GM21723 (cell line): ENCODE measurements at regions not wholly inside any gene's neighbourhood (a gene's known extent, or its start where the extent isn't known, plus 50 kb on each side); places are given as distances from the start of the nearest gene placed in this dataset.

Experiments used
- ATAC-seq: cut with Tn5 transposase; IDR thresholded peaks from one replicate; pipeline ENCODE4 v1.9.1; 2021; ENCODE audit warnings: mild to moderate bottlenecking, moderate library complexity; ENCODE audit not compliant: unreplicated experiment

DNA sequence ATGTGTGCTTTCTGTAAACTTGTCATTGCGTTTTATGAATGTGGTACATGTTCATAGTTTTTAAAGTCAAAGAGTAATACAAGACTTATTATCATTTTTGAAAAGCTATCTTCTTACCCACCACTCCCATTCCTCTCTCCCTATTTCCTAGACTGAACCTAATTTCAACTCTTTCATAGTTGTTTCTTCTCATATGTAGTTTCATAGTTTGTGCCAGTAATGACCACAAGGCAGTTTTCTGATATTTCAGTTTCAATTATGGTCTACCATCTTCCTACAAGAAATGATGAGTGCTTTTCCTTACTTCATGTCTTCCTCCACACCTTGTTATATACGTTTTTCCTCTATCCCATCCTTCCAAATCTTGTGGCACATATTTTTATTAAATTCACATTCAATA lies 445.0 kb upstream of the GOLIM4 start:
- no peak for ATAC-seq

DNA sequence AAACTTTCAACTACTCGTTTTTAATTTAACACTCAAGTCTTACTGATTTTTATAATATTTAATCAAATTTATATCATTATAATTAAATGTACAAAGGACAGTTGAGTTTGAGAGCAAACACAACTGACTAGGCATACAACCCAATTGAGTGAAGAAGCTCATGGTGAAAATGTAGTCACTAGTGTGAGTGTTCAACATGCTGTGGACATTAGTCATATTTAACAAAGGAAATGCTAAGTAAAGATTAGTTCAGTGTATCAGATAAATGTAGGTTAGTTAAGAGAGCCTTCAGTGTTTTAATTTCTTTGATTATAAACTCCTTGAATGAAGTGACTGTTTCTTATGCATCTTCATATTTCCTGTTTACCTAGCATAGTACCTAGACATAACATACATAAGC lies 444.2 kb upstream of the GOLIM4 start:
- no peak for ATAC-seq

DNA sequence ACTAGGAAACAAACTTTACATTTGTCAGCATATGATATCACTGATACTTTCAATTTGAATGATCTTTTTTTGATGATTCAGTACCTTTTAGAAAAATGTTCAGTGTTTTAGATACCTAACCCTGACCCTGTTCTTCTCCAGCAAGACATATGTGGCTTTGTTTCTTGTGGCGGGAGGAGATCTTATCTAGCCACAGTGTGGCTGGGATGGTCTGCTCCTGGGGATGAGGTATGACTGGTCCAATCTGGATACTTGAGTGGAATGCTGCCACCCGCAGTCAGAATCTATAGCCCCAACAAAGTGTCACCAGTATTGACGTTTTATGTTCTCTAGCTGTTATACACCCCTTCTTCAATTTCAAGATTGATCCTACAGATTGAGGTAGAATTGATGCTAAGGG lies 439.0 kb upstream of the GOLIM4 start:
- no peak for ATAC-seq

DNA sequence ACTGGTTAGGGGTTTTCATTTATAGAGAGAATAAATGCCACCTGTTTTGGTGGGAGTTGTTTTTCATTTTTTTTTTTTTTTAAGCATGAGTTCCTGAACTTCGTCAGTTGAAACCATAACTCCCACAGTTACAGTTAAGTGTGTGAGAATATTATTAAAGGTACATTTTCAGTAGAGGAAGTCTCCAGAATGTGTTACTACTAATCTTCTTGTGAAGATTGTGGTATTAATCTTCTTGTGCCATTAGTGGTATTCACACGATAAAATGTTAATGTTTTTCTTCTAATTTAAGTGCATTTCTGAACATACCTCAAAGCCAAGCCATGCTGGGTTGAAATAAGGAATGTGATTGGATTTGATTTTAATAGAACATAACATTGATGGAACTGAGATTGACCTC lies 437.9 kb upstream of the GOLIM4 start:
- no peak for ATAC-seq

DNA sequence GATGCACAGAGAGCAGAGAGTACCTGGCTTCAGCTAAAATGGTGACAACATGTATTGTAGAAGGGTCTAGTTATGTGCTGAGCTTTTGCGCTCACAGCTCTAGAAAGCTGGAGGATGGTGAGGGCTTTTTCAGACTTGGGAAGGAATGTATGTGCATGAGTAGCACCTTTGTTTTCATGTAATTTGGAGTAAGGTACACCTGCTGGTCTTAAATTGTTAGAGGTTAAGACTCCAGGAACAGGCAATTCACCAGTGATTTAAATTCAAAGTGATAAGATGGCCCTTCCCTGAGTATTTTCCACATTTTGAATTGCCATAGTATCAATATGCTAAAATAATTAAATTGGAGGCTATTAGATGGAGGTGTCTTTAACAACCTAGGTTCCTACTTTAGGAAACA lies 436.4 kb upstream of the GOLIM4 start:
- no peak for ATAC-seq

DNA sequence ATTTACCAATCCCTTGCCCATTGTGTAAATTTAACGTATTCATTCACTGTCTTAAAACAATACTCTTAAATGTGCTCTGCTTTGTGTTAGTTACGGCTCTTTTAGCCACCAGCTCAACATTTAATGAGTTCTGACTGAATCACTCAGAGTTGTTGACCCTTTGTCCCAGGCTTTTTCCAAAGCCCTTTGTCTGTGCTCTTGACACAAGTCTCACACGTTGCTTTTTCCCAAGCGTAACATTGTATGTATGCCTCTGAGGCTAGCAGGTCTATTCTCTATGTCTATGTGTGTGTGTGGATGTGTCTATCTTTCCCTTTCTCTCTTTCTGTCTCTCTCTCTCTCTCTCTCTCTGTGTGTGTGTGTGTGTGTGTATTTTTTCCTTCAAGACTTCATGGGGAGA lies 435.4 kb upstream of the GOLIM4 start:
- ATAC-seq, result no peak

DNA sequence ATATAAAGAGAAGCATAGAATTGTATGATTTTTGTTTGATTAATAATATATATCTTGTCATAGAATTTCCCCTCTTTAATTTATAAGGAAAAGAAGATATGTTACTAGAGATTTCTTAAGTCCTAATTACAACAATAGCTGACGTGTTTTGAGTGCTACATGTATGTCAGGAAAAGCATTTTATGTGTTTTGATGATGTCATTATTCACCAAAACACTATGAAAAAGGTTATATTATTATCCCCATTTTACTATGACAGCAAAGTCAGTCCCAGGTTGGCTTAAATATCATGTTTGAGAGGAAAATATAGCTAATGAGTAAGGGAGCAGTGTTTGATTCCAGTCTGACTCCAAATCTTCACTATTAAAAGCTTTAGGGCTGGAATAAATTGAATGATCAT lies 428.4 kb upstream of the GOLIM4 start:
- ATAC-seq, result no peak

DNA sequence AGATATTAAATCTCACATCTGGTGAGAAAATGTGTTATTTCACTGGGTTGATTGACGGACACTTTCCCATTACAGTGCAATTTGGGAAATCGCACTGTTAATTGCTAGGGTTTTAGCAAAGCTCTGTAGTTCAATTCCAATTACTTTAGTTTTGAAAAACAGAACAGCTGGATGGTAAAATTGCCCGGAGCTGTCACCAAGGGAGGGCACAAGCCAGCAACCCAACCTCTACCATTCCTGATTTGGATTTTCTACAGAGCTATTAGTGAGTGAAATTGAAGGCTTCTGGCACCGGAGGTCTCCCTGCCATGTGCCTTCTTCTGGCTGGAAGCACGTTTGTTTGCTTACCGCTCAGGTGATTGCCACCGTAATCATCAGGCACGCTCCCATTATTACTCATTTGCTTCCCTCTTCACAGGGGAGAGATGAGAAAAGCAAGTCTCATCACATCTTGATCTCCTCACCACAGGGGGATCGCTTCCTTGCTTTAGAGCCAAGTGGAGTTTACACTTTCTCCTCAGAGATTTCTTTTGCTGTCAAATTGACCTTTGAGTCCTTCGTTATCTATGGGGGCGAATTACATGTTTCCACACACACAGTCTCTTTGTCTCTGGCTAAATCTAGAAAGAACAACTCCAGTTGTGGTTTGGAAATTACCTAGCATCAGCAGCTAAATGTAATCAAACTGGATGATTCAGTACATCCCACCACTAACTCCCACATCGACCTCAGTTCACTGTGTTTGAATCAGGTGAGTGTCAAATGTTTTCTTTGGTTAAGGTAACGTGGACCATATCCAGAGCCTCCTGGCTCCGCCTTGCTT lies 421.7 kb upstream of the GOLIM4 start:
- ATAC-seq, result no peak

DNA sequence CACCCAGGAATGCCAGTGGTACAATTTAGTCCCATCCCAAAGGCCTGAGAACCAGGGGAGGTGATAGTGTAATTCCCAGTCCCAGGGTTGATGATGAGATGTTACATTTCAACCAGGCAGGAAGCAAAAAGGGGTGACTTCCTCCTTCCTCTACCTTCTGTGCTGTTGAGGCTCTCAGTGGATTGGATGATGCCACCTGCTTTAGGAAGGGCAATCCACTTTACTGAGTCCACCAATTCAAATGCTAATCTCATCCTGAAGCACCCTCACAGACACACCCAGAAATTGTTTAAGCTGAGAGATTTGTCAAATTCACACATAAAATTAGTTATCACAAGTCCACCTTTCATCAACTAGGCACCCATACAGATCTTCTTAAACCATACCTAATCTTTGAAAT lies 418.5 kb upstream of the GOLIM4 start:
- ATAC-seq, result no peak

DNA sequence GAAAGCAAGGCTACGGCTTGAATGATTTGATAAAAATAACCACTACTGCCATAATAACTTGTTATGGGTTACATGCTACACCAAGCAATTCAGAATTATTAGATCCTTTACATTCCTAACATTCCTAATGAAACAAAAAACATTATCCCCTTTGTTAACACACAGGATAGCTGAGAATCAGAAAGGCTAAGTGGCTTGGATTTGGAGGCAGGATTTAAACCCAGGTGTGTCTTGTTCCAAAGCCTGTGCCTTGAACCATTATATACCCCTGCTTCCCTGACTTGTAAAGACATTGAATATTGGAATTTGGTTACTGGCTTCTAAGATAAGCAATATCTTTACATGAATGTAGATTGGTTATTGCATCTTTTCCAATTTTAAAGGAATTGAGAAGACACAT lies 417.1 kb upstream of the GOLIM4 start:
- no peak for ATAC-seq

DNA sequence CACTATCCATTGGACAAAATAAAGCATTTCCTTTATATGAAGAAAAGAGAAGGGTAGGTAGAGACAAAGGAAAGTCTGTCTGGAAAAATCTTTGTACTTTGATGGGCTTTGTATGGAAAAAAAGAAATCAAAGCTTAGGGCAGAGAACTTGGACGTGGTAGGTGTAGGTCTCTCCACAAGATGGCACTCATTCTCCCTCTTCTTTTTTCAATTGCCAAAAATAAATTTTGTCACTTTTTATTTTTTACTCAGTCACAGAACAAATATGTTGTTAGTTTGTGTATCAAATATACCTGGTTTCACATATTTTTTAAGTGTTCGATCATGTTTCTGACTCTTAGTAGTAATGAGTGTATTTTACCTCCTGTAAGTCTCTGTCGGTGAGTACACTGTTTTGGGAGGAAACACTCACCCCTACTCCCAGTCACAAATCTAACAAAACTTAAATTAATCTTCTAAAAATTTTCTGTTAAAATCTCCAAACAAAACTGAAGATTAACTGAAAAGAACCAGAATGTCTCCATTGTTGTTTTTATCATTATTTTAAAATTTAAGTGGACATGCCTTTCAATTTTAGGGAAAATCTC lies 415.8 kb upstream of the GOLIM4 start:
- no peak for ATAC-seq

DNA sequence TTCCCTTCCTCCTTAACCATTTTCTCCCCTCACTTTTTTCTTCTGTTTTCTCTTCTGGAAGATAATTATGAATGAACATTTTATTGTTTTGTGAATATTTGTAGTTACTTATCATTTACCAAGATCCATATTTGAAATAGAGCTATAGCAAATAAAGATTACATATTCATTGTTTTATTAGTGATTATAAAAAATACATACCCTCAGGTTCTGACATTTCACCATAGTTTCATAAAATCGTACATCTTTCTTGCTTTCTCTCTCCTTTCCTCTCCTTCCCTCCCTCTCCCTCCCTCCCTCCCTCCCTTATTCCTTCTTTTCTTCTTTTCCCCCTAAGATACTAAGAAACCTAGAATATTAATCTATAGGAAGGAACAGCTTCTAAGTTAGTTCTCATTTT lies 410.9 kb upstream of the GOLIM4 start:
- ATAC-seq, result no peak

DNA sequence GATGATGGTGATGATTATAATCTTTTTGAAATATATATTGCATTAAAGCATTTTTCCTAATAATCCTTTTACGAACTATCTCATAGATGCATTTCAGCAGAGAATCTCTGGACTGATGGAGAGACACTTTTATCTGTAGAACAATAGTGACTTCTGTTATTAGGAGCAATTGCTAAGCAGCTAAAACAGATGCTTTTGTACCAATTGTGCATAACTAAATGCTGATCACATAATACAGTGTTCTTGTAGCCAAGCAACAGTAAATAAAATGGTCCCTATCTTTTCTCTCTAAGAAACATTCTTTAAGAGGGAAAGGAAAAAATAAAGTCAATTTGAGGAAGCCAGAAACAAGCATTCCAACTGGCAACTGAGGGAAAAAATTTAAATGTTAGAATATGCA lies 405.8 kb upstream of the GOLIM4 start:
- no peak for ATAC-seq

DNA sequence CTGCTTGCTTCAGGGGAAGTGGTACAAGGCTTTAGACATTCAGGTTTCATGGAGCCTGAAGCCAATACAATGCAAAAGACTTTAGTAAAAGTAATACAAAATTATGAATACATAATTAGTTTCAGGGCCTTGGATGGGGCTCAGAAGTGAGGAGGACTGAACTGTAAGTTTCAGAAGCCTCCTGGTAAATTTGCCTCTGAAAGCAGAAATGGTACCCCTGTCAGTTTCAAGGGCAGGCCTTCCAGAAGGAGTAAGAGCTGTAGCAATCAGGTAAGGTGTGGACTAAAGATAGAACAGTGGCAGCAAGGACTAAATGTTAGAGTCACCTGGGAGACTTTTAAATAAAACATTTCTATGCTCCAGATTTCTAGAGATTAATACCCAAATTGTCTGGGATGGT lies 402.5 kb upstream of the GOLIM4 start:
- ATAC-seq, result no peak

DNA sequence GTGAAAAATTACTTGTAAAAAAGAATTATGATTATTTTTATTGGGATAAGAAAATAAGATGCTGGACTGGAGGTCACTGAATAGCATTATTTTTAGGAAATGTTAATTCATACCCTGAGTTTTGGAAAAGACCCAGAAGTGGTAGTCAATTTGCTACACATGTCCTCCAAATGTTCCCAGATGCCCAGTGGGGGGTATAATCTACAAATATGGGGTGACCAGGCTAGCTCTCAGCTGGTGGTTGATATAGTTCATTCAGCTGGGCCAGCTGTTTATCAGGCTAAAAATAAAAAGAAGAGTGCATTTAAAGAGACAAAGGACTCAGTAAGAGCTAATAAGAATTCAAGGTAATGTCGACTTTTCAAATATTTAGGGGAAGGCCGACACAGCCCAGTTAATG lies 402.0 kb upstream of the GOLIM4 start:
- ATAC-seq, result no peak

DNA sequence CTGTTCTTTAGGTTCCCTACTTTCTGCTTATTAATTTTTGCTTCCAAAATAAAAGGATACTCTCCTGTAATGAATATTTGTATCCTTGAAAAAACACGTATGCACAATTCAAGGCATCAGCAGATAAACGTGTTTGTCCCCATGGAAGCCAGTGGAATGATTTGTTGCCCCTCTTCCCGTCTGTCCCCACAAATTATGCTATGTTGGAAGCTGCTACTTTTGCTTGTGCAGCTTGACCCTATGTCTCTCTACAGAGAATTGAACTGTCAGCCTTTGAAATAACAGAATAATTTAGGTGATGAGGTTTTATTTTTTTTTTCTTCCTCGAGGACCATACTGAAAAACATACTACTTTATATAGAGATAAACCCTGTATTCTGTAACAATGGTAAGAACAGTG lies 401.5 kb upstream of the GOLIM4 start:
- ATAC-seq, result no peak

DNA sequence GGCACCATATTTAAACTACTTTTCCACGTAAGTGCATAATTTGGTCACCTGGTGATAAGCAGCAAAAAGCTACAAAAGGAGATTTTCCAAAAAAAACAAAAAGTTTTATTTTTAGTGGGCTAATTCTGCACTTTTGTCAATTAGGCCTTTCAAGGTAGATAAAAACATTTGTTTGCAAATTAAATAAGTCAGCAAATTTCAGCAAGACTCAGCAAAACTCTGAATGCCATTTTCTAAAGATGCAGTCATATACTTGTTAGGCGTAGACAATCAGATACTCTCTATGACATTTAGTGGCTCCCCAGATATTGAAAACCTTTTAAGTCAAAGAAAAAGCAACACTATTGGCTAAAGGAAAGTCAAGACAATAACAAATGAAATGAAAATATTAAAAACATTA lies 400.2 kb upstream of the GOLIM4 start:
- no peak for ATAC-seq

DNA sequence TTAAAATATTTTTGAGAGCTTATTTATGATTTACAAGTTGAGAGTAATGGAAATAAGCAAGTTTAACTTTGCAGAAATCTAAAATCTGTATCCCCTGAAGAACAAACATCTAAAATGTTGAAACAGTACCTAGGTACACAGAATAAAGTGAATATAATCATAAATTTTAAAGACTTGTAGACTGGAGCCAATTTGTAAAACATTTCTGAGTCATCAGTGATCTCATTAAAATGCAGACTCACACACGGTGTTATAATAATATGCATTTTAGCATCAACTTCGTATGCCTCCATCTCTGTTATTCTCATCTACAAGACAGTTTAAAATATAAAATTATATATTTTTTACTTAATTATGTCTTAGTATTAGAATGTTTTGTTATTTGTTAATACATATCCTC lies 399.5 kb upstream of the GOLIM4 start:
- no peak for ATAC-seq

DNA sequence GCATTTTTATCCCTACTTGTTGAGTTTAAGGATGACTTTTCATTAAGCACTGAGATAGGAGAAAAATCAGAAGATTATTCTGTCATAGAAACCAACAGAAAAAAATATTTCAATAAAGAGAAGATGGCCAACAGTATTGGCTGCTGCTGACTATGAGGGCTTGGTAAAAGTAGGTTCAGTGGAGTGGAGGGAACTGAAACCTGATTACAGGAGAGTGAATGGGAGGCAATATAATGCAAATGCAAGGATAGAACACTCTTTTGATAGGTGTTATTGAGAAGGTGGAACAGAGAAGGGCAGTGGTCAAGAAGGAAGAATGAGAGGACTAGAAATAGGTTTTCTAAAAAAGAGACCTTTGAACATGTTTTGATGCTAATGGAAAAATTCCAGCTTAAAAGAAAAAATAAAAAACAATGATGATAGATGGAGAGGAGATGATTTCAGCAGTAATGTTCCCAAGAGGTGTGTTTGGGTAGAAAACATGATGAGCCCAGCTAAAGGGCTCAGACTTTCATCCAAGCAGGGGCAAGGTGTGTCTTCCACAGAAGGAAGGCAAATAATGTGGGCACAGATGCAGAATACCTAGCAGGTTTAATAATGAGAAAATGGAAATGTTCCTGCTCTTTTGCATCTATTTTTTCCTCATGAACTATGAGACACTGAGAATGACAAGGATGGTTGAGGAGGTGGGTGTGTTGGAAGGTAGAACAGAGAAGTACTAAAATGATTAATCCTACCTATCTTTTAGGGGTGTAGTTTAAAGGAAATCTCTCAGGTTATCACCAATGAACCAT lies 397.9 kb upstream of the GOLIM4 start:
- no peak for ATAC-seq

DNA sequence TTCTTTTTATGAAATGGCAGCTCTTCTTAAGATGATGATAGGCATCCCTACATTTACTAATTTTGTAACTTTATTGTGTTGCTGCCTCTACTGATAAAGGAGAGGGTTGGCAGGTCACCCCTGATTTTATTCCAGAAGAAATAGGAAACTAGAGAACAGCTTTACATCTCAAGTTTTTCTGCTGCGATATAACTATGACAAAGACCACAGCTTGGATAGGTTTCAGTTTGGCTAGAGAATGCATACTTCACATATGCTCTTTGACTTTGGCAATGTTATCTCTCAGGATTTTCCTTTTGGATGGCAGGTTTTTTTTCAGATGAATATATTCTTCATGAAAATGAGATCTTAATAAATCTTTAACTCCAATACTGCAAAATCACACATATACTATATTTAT lies 395.3 kb upstream of the GOLIM4 start:
- no peak for ATAC-seq

DNA sequence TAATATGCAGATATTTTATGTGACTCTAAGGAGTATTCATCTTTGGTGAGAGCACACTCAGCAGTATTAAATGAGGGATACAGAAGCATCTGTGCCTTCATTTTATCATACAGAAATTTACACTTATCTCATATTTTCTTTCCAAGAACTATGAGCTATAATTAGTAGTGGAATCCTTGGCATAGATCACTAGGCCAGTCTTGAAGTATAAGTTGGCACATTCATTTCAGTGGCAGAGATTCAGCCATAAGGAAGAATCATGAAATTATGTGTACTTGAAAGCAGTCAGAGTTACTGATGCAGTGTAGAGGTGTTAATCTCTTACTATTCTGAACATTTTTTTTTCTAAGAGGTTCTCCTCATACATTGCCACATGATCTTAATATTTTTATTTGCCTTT lies 393.6 kb upstream of the GOLIM4 start:
- no peak for ATAC-seq

DNA sequence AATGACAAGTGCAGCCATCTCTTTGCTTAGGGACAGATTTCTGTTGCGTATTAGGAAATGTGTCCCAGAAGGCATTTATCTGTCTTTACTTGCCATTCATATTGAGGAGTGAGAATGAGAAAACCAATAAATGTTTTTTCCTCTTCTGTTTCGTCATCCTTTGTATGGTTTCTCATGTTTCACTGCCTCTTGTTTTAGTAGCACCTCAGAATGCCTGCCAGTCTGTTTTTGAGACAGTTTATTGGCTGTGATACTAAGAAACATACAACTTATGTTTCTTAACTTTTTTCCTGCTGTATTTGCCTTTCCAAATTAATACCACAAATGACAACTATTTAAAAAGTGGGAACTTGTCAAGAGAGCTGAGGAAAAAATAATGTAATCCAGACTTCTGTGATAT lies 390.2 kb upstream of the GOLIM4 start:
- no peak for ATAC-seq
